Neural cell (in vitro differentiated cells): ENCODE measurements at regions not wholly inside any gene's neighbourhood (a gene's known extent, or its start where the extent isn't known, plus 50 kb on each side); places are given as distances from the start of the nearest gene placed in this dataset.

Experiments used
- EP300 ChIP-seq: fragments of 450-650 bp; conservative IDR thresholded peaks from 2 replicates; pipeline ENCODE4 v1.6.1; 2014; ENCODE audit warnings: antibody characterized with exemption, mild to moderate bottlenecking, moderate library complexity; ENCODE audit not compliant: poor library complexity, severe bottlenecking
- TAF1 ChIP-seq: IDR thresholded peaks from 2 replicates; pipeline ENCODE4 v1.6.1; 2012; ENCODE audit warnings: low read depth
- TF ChIP-seq, protein P1 (sequence below): fragments of 450-650 bp; IDR thresholded peaks from 2 replicates; pipeline ENCODE4 v1.5.1; 2014; ENCODE audit warnings: antibody characterized with exemption, mild to moderate bottlenecking, moderate library complexity; ENCODE audit not compliant: poor library complexity, severe bottlenecking

DNA sequence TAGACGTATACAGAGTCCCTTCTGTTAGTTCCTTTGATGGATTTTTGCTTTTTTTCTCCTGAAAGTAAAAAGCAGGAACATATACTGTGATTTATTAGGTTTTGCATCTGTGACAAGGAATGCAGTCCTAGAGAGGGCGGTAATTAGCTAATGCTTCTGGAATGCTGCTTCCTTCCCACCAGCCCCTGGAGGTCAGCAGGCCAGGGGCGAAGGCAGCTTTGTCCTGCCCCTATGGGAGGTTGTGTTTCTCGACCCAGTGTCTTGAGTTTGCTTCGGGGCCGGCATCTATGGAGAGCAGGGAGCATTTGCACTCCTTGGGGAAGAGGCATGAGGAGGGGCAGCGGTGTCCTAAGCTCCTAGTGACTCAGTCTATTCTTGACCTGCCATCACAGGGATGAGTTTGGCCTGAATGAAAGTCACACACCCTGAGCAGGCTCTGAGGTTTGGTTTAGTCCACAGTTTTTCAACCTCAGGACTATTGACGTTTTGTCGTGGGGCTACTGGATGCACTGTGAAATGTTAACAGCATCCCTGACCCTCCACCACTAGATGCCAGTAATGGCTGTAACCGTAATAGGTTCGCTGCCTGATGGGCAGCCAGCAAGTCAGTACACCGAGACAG lies 85.0 kb upstream of the KCNJ15 start:
- TF ChIP-seq, protein P1, sequence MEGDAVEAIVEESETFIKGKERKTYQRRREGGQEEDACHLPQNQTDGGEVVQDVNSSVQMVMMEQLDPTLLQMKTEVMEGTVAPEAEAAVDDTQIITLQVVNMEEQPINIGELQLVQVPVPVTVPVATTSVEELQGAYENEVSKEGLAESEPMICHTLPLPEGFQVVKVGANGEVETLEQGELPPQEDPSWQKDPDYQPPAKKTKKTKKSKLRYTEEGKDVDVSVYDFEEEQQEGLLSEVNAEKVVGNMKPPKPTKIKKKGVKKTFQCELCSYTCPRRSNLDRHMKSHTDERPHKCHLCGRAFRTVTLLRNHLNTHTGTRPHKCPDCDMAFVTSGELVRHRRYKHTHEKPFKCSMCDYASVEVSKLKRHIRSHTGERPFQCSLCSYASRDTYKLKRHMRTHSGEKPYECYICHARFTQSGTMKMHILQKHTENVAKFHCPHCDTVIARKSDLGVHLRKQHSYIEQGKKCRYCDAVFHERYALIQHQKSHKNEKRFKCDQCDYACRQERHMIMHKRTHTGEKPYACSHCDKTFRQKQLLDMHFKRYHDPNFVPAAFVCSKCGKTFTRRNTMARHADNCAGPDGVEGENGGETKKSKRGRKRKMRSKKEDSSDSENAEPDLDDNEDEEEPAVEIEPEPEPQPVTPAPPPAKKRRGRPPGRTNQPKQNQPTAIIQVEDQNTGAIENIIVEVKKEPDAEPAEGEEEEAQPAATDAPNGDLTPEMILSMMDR = no peak
- TF ChIP-seq TAF1 (no peak), EP300 (no peak)
